Astrocyte of the spinal cord (primary cell): ENCODE measurements at regions not wholly inside any gene's neighbourhood (a gene's known extent, or its start where the extent isn't known, plus 50 kb on each side); places are given as distances from the start of the nearest gene placed in this dataset.

Experiments
- DNase-seq: peaks from one replicate; pipeline ENCODE4 v3.0.0; 2011; ENCODE audit warnings: low read depth, low spot score
- H3K4me3 ChIP-seq: 2 replicates; pipeline ENCODE4 v1.5.1; 2011; ENCODE audit warnings: low read depth, mild to moderate bottlenecking, low read length, moderate library complexity
- CTCF ChIP-seq: IDR thresholded peaks from 2 replicates; pipeline ENCODE4 v1.5.1; 2012; ENCODE audit warnings: low read depth, mild to moderate bottlenecking, low read length, inconsistent platforms
- in situ Hi-C: cut with HindIII; loops from 2 replicates; pipeline ENCODE4 v1.10.0; 2017; ENCODE audit warnings: low sequenced_read_pairs

GRCh38 chr1:95551201-95551600 lies 317.2 kb downstream of the RWDD3 start:
- no peak for TF ChIP-seq CTCF
- in situ Hi-C loops = no loop called here
- no peak overlapping the region for H3K4me3 ChIP-seq
- no peak for DNase-seq

GRCh38 chr1:95553595-95553994 lies 319.6 kb downstream of the RWDD3 start:
- no peak for DNase-seq
- H3K4me3 ChIP-seq = no peak overlapping the region
- TF ChIP-seq CTCF = no peak
- in situ Hi-C loops = no loop called here

- TF ChIP-seq CTCF = no peak
- DNase-seq = no peak
- no peak overlapping the region for H3K4me3 ChIP-seq
- in situ Hi-C loops = no loop called here
Observed at GRCh38 chr1:95554408-95554807, 320.4 kb downstream of the RWDD3 start.

- in situ Hi-C loops = no loop called here
- no peak overlapping the region for H3K4me3 ChIP-seq
- no peak for TF ChIP-seq CTCF
- DNase-seq = no peak
Observed at GRCh38 chr1:95558791-95559190, 324.8 kb downstream of the RWDD3 start.

GRCh38 chr1:95561346-95561745 lies 327.3 kb downstream of the RWDD3 start:
- in situ Hi-C loops = no loop called here
- no peak for TF ChIP-seq CTCF
- no peak overlapping the region for H3K4me3 ChIP-seq
- DNase-seq = no peak

GRCh38 chr1:95562230-95562629 lies 328.2 kb downstream of the RWDD3 start:
- DNase-seq = no peak
- TF ChIP-seq CTCF = no peak
- H3K4me3 ChIP-seq = no peak overlapping the region
- in situ Hi-C loops = no loop called here

GRCh38 chr1:95572002-95572401 lies 338.0 kb downstream of the RWDD3 start:
- no peak for DNase-seq
- TF ChIP-seq CTCF = no peak
- in situ Hi-C loops = no loop called here
- no peak overlapping the region for H3K4me3 ChIP-seq
